ENCODE measurements at regions not wholly inside any gene's neighbourhood (a gene's known extent, or its start where the extent isn't known, plus 50 kb on each side); places are given as distances from the start of the nearest gene placed in this dataset.

DNA sequence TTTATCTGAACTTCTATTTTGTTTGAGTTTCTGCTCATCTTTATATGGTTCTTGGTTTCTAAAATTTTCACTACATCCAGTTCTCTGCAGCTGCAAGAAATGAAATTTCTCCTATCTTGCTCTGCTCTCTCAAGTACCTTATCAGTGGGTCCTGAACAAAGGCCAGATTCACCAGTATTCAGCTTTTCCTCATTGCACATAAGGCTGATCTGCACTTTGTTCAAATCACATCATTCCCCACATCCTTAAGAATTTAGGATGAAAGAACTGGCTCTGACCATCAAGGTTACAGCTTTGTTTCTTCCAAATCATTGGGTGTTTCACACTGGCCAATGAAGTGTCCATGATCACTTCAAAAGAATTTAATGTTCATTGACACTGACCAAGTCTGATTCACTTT lies 211.4 kb downstream of the GRIN2B start:
- DNase-seq (ENCODE audit: low spot score): no peak
- Histone ChIP-seq H3K27me3 (ENCODE audit: control insufficient read depth in 4 of 4, insufficient read depth in 4 of 4, low read length in 3 of 4) (no peaks in the 10 kb centered on the region), H3K9ac (ENCODE audit: low read depth in 1 of 2, low read length in 2 of 2) (no peak overlapping the region), H3K4me3 (ENCODE audit: low read depth in 1 of 3, low read length in 3 of 3) (no peak overlapping the region), H3K4me1 (ENCODE audit: control insufficient read depth in 4 of 4, insufficient read depth in 4 of 4, low read length in 3 of 4) (no peaks in the 10 kb centered on the region), H3K36me3 (ENCODE audit: control insufficient read depth in 4 of 4, insufficient read depth in 3 of 4, low read depth in 1 of 4, low read length in 3 of 4) (no peaks in the 10 kb centered on the region), H3K9me3 (ENCODE audit: control insufficient read depth in 4 of 4, low read length in 3 of 4) (no peaks in the 10 kb centered on the region), H3K27ac (ENCODE audit: low read depth in 1 of 2, low read length in 2 of 2) (no peak overlapping the region)
- TF ChIP-seq SP1 (IDR thresholded peaks at IDR 0.05) (no peak), JUND (IDR thresholded peaks at IDR 0.05) (no peak), EGR1 (IDR thresholded peaks at IDR 0.05; ENCODE audit: low read depth in 2 of 2) (no peak), RXRA (IDR thresholded peaks at IDR 0.05) (no peak), RAD21 (IDR thresholded peaks at IDR 0.05) (no peak), GABPA (IDR thresholded peaks at IDR 0.05 in 1 of 2, conservative IDR thresholded peaks at IDR 0.05 in 1 of 2) (no peak), YY1 (IDR thresholded peaks at IDR 0.05) (no peak), FOXA1 (IDR thresholded peaks at IDR 0.05) (no peak), FOXA2 (IDR thresholded peaks at IDR 0.05) (no peak), TAF1 (conservative IDR thresholded peaks at IDR 0.05) (no peak), HNF4G (IDR thresholded peaks at IDR 0.05) (no peak)
- TF ChIP-seq, protein P1, sequence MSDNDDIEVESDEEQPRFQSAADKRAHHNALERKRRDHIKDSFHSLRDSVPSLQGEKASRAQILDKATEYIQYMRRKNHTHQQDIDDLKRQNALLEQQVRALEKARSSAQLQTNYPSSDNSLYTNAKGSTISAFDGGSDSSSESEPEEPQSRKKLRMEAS (IDR thresholded peaks at IDR 0.05): no peak
- TF ChIP-seq, protein P2, sequence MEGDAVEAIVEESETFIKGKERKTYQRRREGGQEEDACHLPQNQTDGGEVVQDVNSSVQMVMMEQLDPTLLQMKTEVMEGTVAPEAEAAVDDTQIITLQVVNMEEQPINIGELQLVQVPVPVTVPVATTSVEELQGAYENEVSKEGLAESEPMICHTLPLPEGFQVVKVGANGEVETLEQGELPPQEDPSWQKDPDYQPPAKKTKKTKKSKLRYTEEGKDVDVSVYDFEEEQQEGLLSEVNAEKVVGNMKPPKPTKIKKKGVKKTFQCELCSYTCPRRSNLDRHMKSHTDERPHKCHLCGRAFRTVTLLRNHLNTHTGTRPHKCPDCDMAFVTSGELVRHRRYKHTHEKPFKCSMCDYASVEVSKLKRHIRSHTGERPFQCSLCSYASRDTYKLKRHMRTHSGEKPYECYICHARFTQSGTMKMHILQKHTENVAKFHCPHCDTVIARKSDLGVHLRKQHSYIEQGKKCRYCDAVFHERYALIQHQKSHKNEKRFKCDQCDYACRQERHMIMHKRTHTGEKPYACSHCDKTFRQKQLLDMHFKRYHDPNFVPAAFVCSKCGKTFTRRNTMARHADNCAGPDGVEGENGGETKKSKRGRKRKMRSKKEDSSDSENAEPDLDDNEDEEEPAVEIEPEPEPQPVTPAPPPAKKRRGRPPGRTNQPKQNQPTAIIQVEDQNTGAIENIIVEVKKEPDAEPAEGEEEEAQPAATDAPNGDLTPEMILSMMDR (IDR thresholded peaks at IDR 0.05; ENCODE audit: low read depth, low read length, missing input control): no peak
- TF ChIP-seq, protein P3, sequence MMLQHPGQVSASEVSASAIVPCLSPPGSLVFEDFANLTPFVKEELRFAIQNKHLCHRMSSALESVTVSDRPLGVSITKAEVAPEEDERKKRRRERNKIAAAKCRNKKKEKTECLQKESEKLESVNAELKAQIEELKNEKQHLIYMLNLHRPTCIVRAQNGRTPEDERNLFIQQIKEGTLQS (IDR thresholded peaks at IDR 0.05): no peak
- TF ChIP-seq, protein P4, sequence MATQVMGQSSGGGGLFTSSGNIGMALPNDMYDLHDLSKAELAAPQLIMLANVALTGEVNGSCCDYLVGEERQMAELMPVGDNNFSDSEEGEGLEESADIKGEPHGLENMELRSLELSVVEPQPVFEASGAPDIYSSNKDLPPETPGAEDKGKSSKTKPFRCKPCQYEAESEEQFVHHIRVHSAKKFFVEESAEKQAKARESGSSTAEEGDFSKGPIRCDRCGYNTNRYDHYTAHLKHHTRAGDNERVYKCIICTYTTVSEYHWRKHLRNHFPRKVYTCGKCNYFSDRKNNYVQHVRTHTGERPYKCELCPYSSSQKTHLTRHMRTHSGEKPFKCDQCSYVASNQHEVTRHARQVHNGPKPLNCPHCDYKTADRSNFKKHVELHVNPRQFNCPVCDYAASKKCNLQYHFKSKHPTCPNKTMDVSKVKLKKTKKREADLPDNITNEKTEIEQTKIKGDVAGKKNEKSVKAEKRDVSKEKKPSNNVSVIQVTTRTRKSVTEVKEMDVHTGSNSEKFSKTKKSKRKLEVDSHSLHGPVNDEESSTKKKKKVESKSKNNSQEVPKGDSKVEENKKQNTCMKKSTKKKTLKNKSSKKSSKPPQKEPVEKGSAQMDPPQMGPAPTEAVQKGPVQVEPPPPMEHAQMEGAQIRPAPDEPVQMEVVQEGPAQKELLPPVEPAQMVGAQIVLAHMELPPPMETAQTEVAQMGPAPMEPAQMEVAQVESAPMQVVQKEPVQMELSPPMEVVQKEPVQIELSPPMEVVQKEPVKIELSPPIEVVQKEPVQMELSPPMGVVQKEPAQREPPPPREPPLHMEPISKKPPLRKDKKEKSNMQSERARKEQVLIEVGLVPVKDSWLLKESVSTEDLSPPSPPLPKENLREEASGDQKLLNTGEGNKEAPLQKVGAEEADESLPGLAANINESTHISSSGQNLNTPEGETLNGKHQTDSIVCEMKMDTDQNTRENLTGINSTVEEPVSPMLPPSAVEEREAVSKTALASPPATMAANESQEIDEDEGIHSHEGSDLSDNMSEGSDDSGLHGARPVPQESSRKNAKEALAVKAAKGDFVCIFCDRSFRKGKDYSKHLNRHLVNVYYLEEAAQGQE (IDR thresholded peaks at IDR 0.05): no peak
- TF ChIP-seq, protein P5, sequence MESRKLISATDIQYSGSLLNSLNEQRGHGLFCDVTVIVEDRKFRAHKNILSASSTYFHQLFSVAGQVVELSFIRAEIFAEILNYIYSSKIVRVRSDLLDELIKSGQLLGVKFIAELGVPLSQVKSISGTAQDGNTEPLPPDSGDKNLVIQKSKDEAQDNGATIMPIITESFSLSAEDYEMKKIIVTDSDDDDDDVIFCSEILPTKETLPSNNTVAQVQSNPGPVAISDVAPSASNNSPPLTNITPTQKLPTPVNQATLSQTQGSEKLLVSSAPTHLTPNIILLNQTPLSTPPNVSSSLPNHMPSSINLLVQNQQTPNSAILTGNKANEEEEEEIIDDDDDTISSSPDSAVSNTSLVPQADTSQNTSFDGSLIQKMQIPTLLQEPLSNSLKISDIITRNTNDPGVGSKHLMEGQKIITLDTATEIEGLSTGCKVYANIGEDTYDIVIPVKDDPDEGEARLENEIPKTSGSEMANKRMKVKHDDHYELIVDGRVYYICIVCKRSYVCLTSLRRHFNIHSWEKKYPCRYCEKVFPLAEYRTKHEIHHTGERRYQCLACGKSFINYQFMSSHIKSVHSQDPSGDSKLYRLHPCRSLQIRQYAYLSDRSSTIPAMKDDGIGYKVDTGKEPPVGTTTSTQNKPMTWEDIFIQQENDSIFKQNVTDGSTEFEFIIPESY (IDR thresholded peaks at IDR 0.05): no peak

DNA sequence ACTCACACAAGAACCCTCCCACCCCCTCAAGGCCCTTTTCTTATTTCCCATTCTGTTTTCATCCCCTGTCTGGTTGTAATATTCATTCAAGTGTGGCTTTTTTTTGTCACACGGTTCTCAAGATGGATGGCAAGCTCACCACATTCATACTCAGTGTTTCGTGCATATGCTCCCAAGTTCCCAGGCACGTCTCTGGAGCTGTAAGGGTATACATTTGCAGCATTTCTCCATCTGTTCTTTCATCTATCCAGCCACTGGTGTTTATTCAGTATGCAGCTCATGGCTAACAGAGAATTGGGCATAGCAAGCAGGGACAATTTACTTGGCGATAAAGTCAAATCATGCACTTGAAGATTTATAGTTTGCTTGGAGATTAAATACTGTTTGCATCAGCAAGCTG lies 212.1 kb downstream of the GRIN2B start:
- WGBS: 87% methylated on average over 4 of the region's 4 CpGs
- no peak for TF ChIP-seq HNF4G (IDR thresholded peaks at IDR 0.05)
- TF ChIP-seq NR2F2 (IDR thresholded peaks at IDR 0.05): no peak
- TF ChIP-seq GABPA (IDR thresholded peaks at IDR 0.05 in 1 of 2, conservative IDR thresholded peaks at IDR 0.05 in 1 of 2): no peak
- no peak for TF ChIP-seq RAD21 (IDR thresholded peaks at IDR 0.05)
- Histone ChIP-seq H3K27me3 (ENCODE audit: control insufficient read depth in 4 of 4, insufficient read depth in 4 of 4, low read length in 3 of 4) (peaks cover 0 to 5% (median 0%) of the 10 kb centered on the region in 4 donors), H3K9ac (ENCODE audit: low read depth in 1 of 2, low read length in 2 of 2) (no peak overlapping the region), H3K27ac (ENCODE audit: low read depth in 1 of 2, low read length in 2 of 2) (no peak overlapping the region), H3K4me3 (ENCODE audit: low read depth in 1 of 3, low read length in 3 of 3) (no peak overlapping the region), H3K4me1 (ENCODE audit: control insufficient read depth in 4 of 4, insufficient read depth in 4 of 4, low read length in 3 of 4) (no peaks in the 10 kb centered on the region), H3K36me3 (ENCODE audit: control insufficient read depth in 4 of 4, insufficient read depth in 3 of 4, low read depth in 1 of 4, low read length in 3 of 4) (no peaks in the 10 kb centered on the region), H3K9me3 (ENCODE audit: control insufficient read depth in 4 of 4, low read length in 3 of 4) (no peaks in the 10 kb centered on the region)
- DNase-seq (ENCODE audit: low spot score): no peak

Data from liver (tissue), 8 donors.